Activated T-helper 17 cell treated with anti-CD3 and anti-CD28 coated beads, Interleukin-2, amount 50 U/mL, for 72 hours (primary cell): ENCODE measurements at regions not wholly inside any gene's neighbourhood (a gene's known extent, or its start where the extent isn't known, plus 50 kb on each side); places are given as distances from the start of the nearest gene placed in this dataset.
"Not testable (repeated sequence)": the region's sequence is repeated elsewhere in the genome, so short reads cannot be mapped to it uniquely, and the experiment has no call there.

Source experiments
- ATAC-seq: fragments of 150-1000 bp; cut with Tn5 transposase; replicated peaks from 2 replicates; pipeline ENCODE4 v1.10.0; 2021; ENCODE audit warnings: mild to moderate bottlenecking, moderate library complexity
- H3K27ac Mint-ChIP-seq: one replicate; pipeline ENCODE4 v1.8.0; 2022; ENCODE audit warnings: mixed read lengths
- H3K27me3 Mint-ChIP-seq: one replicate; pipeline ENCODE4 v1.8.0; 2022; ENCODE audit warnings: mixed read lengths
- H3K36me3 Mint-ChIP-seq: one replicate; pipeline ENCODE4 v1.8.0; 2022; ENCODE audit warnings: low read depth, mild to moderate bottlenecking, mixed read lengths
- H3K4me1 Mint-ChIP-seq: one replicate; pipeline ENCODE4 v1.8.0; 2022; ENCODE audit warnings: mixed read lengths
- H3K4me3 Mint-ChIP-seq: one replicate; pipeline ENCODE4 v1.8.0; 2022; ENCODE audit warnings: mild to moderate bottlenecking, mixed read lengths
- H3K9me3 Mint-ChIP-seq: one replicate; pipeline ENCODE4 v1.8.0; 2022; ENCODE audit warnings: mixed read lengths

- Mint-ChIP-seq H3K9me3 (no peaks in the 10 kb centered on the region), H3K4me3 (no peak overlapping the region), H3K4me1 (no peaks in the 10 kb centered on the region), H3K27me3 (peaks cover 6% of the 10 kb centered on the region), H3K27ac (no peak overlapping the region), H3K36me3 (no peaks in the 10 kb centered on the region)
- ATAC-seq, result no peak
Observed at GRCh38 chr5:53160895-53161294, 51.3 kb upstream of the MOCS2 start.

DNA sequence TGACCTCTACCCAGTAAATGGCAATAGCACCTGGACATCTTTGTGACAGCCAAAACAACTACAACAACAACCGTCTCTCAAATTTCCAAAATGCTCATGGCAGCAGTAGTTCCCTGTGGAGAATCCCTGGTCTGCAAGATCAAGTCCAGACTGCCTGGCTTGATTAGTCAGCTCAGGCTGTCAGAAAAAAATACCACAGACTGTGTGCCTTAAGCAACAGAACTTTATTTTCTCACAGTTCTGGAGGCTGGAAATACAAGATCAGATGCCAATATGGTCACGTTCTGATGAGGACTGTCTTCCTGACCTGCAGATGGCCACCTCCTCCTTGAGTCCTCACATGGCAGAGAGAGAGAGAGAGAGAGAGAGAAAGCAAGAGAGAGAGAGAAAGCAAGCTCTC is 52.3 kb upstream of the MOCS2 start:
- no peak for ATAC-seq
- Mint-ChIP-seq H3K27me3 (peaks cover 2% of the 10 kb centered on the region), H3K36me3 (no peaks in the 10 kb centered on the region), H3K4me1 (no peaks in the 10 kb centered on the region), H3K27ac (no peak overlapping the region), H3K9me3 (no peaks in the 10 kb centered on the region), H3K4me3 (no peak overlapping the region)

DNA sequence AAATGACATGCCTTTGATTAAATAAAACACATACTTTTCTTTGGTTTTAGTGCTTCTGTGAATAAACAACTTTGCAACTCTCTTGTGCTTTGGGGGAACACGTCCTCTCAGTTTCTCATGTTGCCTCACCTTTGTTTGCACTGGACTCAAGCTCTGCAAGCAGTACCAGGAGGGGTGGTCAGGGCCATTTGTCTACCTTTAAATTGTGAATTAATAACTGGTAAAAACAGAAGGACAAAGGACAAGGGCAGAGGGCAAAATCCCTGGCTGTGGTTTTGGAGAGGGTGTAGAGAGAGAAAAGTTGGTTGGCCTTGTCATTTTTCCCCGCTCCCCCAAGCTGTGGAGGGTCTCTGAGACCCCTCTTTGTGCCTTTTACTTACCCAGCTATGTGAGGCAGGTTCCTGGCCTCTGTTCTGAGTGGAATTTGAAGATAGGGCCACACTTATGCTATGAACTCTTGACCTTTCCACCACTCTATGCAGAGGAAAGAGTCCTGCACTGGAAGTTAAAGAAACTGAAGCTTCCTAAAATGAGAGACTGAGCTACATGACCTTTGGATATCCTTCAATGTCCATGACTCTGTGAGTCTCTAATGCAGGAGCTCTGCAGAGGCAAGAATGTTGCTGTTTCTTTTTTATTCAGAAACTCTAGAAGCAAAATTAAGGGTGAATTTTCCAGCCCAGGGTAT is 55.1 kb upstream of the MOCS2 start:
- no peak overlapping the region for H3K27ac Mint-ChIP-seq
- H3K36me3 Mint-ChIP-seq, result no peaks in the 10 kb centered on the region
- H3K4me3 Mint-ChIP-seq, result no peak overlapping the region
- no peak for ATAC-seq
- H3K4me1 Mint-ChIP-seq, result no peaks in the 10 kb centered on the region
- H3K27me3 Mint-ChIP-seq, result no peaks in the 10 kb centered on the region
- H3K9me3 Mint-ChIP-seq, result no peaks in the 10 kb centered on the region

DNA sequence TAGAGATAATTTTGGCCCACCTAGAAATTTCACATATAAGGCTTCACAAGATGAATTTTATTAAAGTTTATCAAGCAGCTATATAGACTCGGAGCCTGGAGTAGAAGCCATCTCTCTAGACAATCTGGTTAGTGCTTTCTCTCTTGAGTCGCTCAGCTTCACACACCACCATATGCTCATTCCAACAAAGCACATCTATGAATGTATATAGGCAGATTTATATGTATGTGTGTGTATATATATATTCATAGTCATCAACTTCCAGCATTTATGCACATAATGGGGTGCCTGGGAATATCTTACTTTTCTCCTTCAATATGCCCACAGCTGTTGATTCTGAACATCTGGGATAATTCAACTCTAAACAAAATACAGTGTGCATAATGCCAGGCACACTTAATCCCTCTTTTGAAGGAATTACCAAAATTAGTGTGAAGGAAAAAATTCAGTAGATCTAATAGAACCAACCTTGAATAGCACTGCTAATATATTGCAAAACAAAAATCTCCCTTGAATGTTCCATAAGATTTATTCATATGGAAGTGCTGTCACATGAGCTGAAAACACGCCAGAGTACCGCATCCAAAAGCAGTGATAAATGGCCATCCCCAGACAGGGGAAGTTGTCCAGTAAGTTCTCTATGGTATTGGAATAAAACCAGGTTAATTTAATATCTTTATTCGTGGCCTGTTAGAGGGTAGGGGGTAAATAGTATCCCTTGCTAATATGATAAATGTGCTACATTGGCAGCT is 56.0 kb upstream of the MOCS2 start:
- Mint-ChIP-seq H3K4me1 (no peaks in the 10 kb centered on the region), H3K27ac (no peak overlapping the region), H3K27me3 (no peaks in the 10 kb centered on the region), H3K9me3 (no peaks in the 10 kb centered on the region), H3K4me3 (no peak overlapping the region), H3K36me3 (no peaks in the 10 kb centered on the region)
- ATAC-seq, result no peak

DNA sequence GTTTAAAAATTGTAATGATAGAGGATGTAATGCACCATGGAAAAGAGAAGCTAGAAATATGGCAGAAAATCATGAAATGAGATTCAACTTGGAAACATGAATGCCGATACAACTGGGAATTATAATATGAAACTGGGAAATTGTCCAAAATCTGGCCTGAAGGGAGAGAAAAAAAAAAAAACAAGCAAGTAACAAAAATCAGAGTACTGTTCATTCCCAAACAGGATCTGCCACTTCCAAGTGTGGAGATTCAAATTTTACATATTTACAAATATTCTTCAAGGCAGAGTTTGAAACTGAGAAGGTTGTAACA is 56.6 kb upstream of the MOCS2 start:
- Mint-ChIP-seq H3K27me3 (no peaks in the 10 kb centered on the region), H3K27ac (no peak overlapping the region), H3K4me1 (no peaks in the 10 kb centered on the region), H3K4me3 (no peak overlapping the region), H3K36me3 (no peaks in the 10 kb centered on the region), H3K9me3 (no peaks in the 10 kb centered on the region)
- ATAC-seq, result no peak

GRCh38 chr5:53167836-53168235 is 58.3 kb upstream of the MOCS2 start:
- Mint-ChIP-seq H3K9me3 (no peaks in the 10 kb centered on the region), H3K4me3 (no peak overlapping the region), H3K27me3 (no peaks in the 10 kb centered on the region), H3K4me1 (no peaks in the 10 kb centered on the region), H3K27ac (no peak overlapping the region), H3K36me3 (no peaks in the 10 kb centered on the region)
- ATAC-seq, result no peak

- H3K4me3 Mint-ChIP-seq, result no peak overlapping the region
- H3K27me3 Mint-ChIP-seq, result peaks cover 3% of the 10 kb centered on the region
- H3K36me3 Mint-ChIP-seq, result no peaks in the 10 kb centered on the region
- no peaks in the 10 kb centered on the region for H3K4me1 Mint-ChIP-seq
- ATAC-seq, result no peak
- H3K9me3 Mint-ChIP-seq, result no peaks in the 10 kb centered on the region
- no peak overlapping the region for H3K27ac Mint-ChIP-seq
Observed at GRCh38 chr5:53169933-53170332, 60.4 kb upstream of the MOCS2 start.

GRCh38 chr5:53170746-53171349 is 61.3 kb upstream of the MOCS2 start:
- Mint-ChIP-seq H3K4me1 (no peaks in the 10 kb centered on the region), H3K27me3 (peaks cover 3% of the 10 kb centered on the region), H3K36me3 (no peaks in the 10 kb centered on the region), H3K4me3 (no peak overlapping the region), H3K27ac (no peak overlapping the region), H3K9me3 (no peaks in the 10 kb centered on the region)
- no peak for ATAC-seq

- H3K4me3 Mint-ChIP-seq, ATAC-seq: not testable (repeated sequence)
Observed at GRCh38 chr5:53172073-53172472, 62.5 kb upstream of the MOCS2 start.

DNA sequence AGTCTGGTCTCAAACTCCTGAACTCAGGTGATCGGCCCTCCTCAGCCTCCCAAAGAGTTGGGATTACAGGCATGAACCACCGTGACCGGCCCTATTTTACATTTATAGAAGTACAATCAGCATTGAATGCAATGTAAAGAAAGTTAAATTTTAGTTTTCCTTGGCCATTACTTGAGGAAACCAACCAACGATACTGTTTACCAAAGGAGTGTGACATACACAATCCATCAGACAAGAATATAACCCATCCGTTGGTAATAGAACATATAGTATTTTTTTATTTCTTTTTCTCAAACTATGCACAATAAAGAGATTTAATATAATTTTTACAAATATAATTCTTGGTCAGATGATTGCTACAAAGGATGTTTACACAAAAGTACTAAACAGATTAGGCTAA is 63.1 kb upstream of the MOCS2 start:
- Mint-ChIP-seq H3K36me3 (no peaks in the 10 kb centered on the region), H3K9me3 (no peaks in the 10 kb centered on the region), H3K27ac (no peak overlapping the region), H3K4me3 (no peak overlapping the region), H3K27me3 (peaks cover 6% of the 10 kb centered on the region), H3K4me1 (no peaks in the 10 kb centered on the region)
- no peak for ATAC-seq

More at GRCh38 chr5:53172073-53172472, 62.5 kb upstream of the MOCS2 start:
- H3K27ac Mint-ChIP-seq, H3K9me3 Mint-ChIP-seq, H3K4me1 Mint-ChIP-seq, H3K36me3 Mint-ChIP-seq, H3K27me3 Mint-ChIP-seq: not testable (repeated sequence)

- Mint-ChIP-seq H3K4me3 (no peak overlapping the region), H3K4me1 (no peaks in the 10 kb centered on the region), H3K27ac (no peak overlapping the region), H3K9me3 (no peaks in the 10 kb centered on the region), H3K36me3 (no peaks in the 10 kb centered on the region), H3K27me3 (peaks cover 6% of the 10 kb centered on the region)
- ATAC-seq, result no peak
Observed at GRCh38 chr5:53173083-53173482, 63.5 kb upstream of the MOCS2 start.

- H3K4me3 Mint-ChIP-seq, result no peak overlapping the region
- no peaks in the 10 kb centered on the region for H3K4me1 Mint-ChIP-seq
- H3K27me3 Mint-ChIP-seq, result peaks cover 6% of the 10 kb centered on the region
- H3K27ac Mint-ChIP-seq, result no peak overlapping the region
- no peaks in the 10 kb centered on the region for H3K36me3 Mint-ChIP-seq
- no peak for ATAC-seq
- no peaks in the 10 kb centered on the region for H3K9me3 Mint-ChIP-seq
Observed at GRCh38 chr5:53178830-53179229, 69.3 kb upstream of the MOCS2 start.

- Mint-ChIP-seq H3K4me3 (no peak overlapping the region), H3K9me3 (no peaks in the 10 kb centered on the region), H3K27ac (no peak overlapping the region), H3K27me3 (peaks cover 3% of the 10 kb centered on the region), H3K36me3 (no peaks in the 10 kb centered on the region), H3K4me1 (no peaks in the 10 kb centered on the region)
- ATAC-seq, result no peak
Observed at GRCh38 chr5:53179691-53180090, 70.1 kb upstream of the MOCS2 start.

GRCh38 chr5:53180538-53180937 is 71.0 kb upstream of the MOCS2 start:
- Mint-ChIP-seq H3K4me1 (no peaks in the 10 kb centered on the region), H3K36me3 (no peaks in the 10 kb centered on the region), H3K27me3 (peaks cover 3% of the 10 kb centered on the region), H3K27ac (no peak overlapping the region), H3K9me3 (no peaks in the 10 kb centered on the region), H3K4me3 (no peak overlapping the region)
- ATAC-seq, result no peak

- peaks cover 3% of the 10 kb centered on the region for H3K27me3 Mint-ChIP-seq
- H3K9me3 Mint-ChIP-seq, result no peaks in the 10 kb centered on the region
- ATAC-seq, result no peak
- H3K36me3 Mint-ChIP-seq, result no peaks in the 10 kb centered on the region
- no peak overlapping the region for H3K4me3 Mint-ChIP-seq
- H3K27ac Mint-ChIP-seq, result no peak overlapping the region
- no peaks in the 10 kb centered on the region for H3K4me1 Mint-ChIP-seq
Observed at GRCh38 chr5:53180991-53181390, 71.4 kb upstream of the MOCS2 start.
